GM12878 (cell line): ENCODE measurements at regions not wholly inside any gene's neighbourhood (a gene's known extent, or its start where the extent isn't known, plus 50 kb on each side); places are given as distances from the start of the nearest gene placed in this dataset.

Experiments used
- ATF7 ChIP-seq: fragments of 450-650 bp; IDR thresholded peaks from 2 replicates; pipeline ENCODE4 v1.6.1; 2016; ENCODE audit warnings: low read depth, mild to moderate bottlenecking
- BHLHE40 ChIP-seq, 2 experiments: fragments of 450-650 bp in 1 of 2; IDR thresholded peaks; 2 replicates each; pipeline ENCODE4 v1.6.1; 2011 to 2017; ENCODE audit warnings: low read depth in 2 of 2, borderline replicate concordance in 1 of 2, improper control_type of control experiment in 1 of 2, low read length in 1 of 2, mild to moderate bottlenecking in 1 of 2
- BMI1 ChIP-seq: fragments of 450-650 bp; IDR thresholded peaks from 2 replicates; pipeline ENCODE4 v1.6.1; 2016; ENCODE audit warnings: mild to moderate bottlenecking, moderate library complexity, borderline replicate concordance
- CBX3 ChIP-seq: fragments of 200-600 bp; sonication (generic); IDR thresholded peaks from 2 replicates; pipeline ENCODE4 v1.6.1; 2016; ENCODE audit warnings: low read depth, borderline replicate concordance
- CHD2 ChIP-seq: IDR thresholded peaks from 2 replicates; pipeline ENCODE4 v1.6.1; 2011; ENCODE audit warnings: low read depth, low read length, improper control_type of control experiment, borderline replicate concordance
- EED ChIP-seq: sonication (generic); IDR thresholded peaks from 2 replicates; pipeline ENCODE4 v1.6.1; 2016; ENCODE audit warnings: antibody characterized with exemption, low read depth
- EP300 ChIP-seq, 2 experiments: fragments of 150-350 bp in 1 of 2; IDR thresholded peaks; 2 replicates each; pipeline ENCODE4 v1.6.1; 2011 to 2012; ENCODE audit warnings: low read depth in 2 of 2, low read length in 2 of 2, borderline replicate concordance in 1 of 2, improper control_type of control experiment in 1 of 2, inconsistent platforms in 1 of 2; ENCODE audit not compliant: control insufficient read depth in 1 of 2
- MLLT1 ChIP-seq: fragments of 450-650 bp; IDR thresholded peaks from 2 replicates; pipeline ENCODE4 v1.6.1; 2016; ENCODE audit warnings: mild to moderate bottlenecking
- MXI1 ChIP-seq: fragments of 150-350 bp; IDR thresholded peaks from 2 replicates; pipeline ENCODE4 v1.6.1; 2011; ENCODE audit warnings: low read depth, mild to moderate bottlenecking, inconsistent platforms, low read length, improper control_type of control experiment
- MYB ChIP-seq: fragments of 150-350 bp; IDR thresholded peaks from 2 replicates; pipeline ENCODE4 v1.6.1; 2014; ENCODE audit warnings: mild to moderate bottlenecking, low read depth, low read length, borderline replicate concordance
- NBN ChIP-seq: fragments of 450-650 bp; IDR thresholded peaks from 2 replicates; pipeline ENCODE4 v1.6.1; 2016
- NR2F1 ChIP-seq: fragments of 450-650 bp; conservative IDR thresholded peaks from 2 replicates; pipeline ENCODE4 v1.6.1; 2017; ENCODE audit warnings: mild to moderate bottlenecking
- PAX8 ChIP-seq: fragments of 450-650 bp; IDR thresholded peaks from 2 replicates; pipeline ENCODE4 v1.6.1; 2017; ENCODE audit warnings: mild to moderate bottlenecking, moderate library complexity
- POLR2A ChIP-seq: IDR thresholded peaks from 2 replicates; pipeline ENCODE4 v1.6.1; 2011; ENCODE audit warnings: low read depth, mild to moderate bottlenecking, low read length
- RAD21 ChIP-seq: IDR thresholded peaks from 2 replicates; pipeline ENCODE4 v1.6.1; 2011; ENCODE audit warnings: mild to moderate bottlenecking, low read depth, low read length, moderate library complexity; ENCODE audit not compliant: insufficient read depth
- RELA ChIP-seq: fragments of 450-650 bp; IDR thresholded peaks from 2 replicates; pipeline ENCODE4 v1.8.0; 2014; ENCODE audit warnings: borderline replicate concordance; ENCODE audit not compliant: partially characterized antibody
- RUNX3 ChIP-seq: IDR thresholded peaks from 2 replicates; pipeline ENCODE4 v1.6.1; 2012; ENCODE audit warnings: low read length, inconsistent platforms
- SKIL ChIP-seq: fragments of 450-650 bp; IDR thresholded peaks from 2 replicates; pipeline ENCODE4 v1.6.1; 2017; ENCODE audit warnings: mild to moderate bottlenecking, low read depth, inconsistent platforms; ENCODE audit not compliant: poor library complexity, severe bottlenecking
- SMAD1 ChIP-seq: fragments of 450-650 bp; IDR thresholded peaks from 2 replicates; pipeline ENCODE4 v1.6.1; 2018; ENCODE audit warnings: mild to moderate bottlenecking, low read depth; ENCODE audit not compliant: partially characterized antibody
- STAT3 ChIP-seq: IDR thresholded peaks from 2 replicates; pipeline ENCODE4 v1.6.1; 2011; ENCODE audit warnings: low read depth, low read length, improper control_type of control experiment
- TCF12 ChIP-seq: IDR thresholded peaks from 2 replicates; pipeline ENCODE4 v1.6.1; 2011; ENCODE audit warnings: low read depth, mild to moderate bottlenecking, low read length
- ZNF217 ChIP-seq: fragments of 450-650 bp; IDR thresholded peaks from 2 replicates; pipeline ENCODE4 v1.6.1; 2017; ENCODE audit warnings: antibody characterized with exemption, mild to moderate bottlenecking
- TF ChIP-seq, protein P1 (sequence below): fragments of 150-350 bp; IDR thresholded peaks from 2 replicates; pipeline ENCODE4 v1.6.1; 2016; ENCODE audit warnings: low read depth, low read length
- TF ChIP-seq, protein P2 (sequence below): IDR thresholded peaks from 2 replicates; pipeline ENCODE4 v1.6.1; 2012; ENCODE audit warnings: low read depth, low read length, improper control_type of control experiment

DNA sequence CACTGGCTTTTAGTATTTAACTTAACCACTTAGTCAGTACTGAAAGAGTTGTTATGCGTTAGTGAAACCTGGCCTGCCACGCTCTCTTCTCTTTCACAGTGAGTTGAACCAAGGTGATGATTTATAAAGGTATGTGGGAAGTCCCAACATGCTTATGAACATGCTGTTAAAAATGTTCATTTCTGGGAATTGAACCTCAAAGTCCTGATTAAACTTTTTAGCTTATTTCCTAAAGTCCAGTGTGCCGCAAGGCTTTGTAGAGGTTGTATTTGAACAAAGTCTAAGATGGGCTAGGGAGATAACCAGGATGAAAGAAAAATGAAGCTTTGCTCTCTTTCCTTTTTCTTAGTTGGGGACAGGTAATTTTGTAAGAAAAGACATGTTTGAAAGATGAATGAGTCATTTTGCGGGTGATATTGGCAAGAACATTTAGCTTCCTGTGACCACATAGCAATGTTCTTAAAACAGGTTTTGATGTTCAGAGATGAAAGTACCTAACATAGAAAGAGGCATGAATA, 270.3 kb downstream of the DTHD1 start (continued):
- peak; percentile 17 for TF ChIP-seq SMAD1
- peak; percentile 41; the same call in 1 of the 2 replicates for TF ChIP-seq MLLT1
- peak; percentile 47 for TF ChIP-seq EED
- peak; percentile 94 for TF ChIP-seq RUNX3
- 0 out of 2 replicates have a peak, but pooled peaks have one; percentile 50 for TF ChIP-seq STAT3
- TF ChIP-seq, protein P1, sequence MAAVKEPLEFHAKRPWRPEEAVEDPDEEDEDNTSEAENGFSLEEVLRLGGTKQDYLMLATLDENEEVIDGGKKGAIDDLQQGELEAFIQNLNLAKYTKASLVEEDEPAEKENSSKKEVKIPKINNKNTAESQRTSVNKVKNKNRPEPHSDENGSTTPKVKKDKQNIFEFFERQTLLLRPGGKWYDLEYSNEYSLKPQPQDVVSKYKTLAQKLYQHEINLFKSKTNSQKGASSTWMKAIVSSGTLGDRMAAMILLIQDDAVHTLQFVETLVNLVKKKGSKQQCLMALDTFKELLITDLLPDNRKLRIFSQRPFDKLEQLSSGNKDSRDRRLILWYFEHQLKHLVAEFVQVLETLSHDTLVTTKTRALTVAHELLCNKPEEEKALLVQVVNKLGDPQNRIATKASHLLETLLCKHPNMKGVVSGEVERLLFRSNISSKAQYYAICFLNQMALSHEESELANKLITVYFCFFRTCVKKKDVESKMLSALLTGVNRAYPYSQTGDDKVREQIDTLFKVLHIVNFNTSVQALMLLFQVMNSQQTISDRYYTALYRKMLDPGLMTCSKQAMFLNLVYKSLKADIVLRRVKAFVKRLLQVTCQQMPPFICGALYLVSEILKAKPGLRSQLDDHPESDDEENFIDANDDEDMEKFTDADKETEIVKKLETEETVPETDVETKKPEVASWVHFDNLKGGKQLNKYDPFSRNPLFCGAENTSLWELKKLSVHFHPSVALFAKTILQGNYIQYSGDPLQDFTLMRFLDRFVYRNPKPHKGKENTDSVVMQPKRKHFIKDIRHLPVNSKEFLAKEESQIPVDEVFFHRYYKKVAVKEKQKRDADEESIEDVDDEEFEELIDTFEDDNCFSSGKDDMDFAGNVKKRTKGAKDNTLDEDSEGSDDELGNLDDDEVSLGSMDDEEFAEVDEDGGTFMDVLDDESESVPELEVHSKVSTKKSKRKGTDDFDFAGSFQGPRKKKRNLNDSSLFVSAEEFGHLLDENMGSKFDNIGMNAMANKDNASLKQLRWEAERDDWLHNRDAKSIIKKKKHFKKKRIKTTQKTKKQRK: no peak
- TF ChIP-seq SKIL: peak; percentile 14
- TF ChIP-seq BHLHE40 (IDR thresholded peaks at IDR 0.05; ENCODE audit: borderline replicate concordance in 1 of 2, low read depth in 2 of 2, low read length in 1 of 2): peak in 1 of 2 experiments; percentile 30; a peak in 1 of 4 replicates
- TF ChIP-seq ATF7: peak; percentile 79
- TF ChIP-seq MYB: no peak
- TF ChIP-seq TCF12: no peak
- TF ChIP-seq PAX8: no peak
- TF ChIP-seq, protein P2, sequence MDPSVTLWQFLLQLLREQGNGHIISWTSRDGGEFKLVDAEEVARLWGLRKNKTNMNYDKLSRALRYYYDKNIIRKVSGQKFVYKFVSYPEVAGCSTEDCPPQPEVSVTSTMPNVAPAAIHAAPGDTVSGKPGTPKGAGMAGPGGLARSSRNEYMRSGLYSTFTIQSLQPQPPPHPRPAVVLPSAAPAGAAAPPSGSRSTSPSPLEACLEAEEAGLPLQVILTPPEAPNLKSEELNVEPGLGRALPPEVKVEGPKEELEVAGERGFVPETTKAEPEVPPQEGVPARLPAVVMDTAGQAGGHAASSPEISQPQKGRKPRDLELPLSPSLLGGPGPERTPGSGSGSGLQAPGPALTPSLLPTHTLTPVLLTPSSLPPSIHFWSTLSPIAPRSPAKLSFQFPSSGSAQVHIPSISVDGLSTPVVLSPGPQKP: no peak
- peak; percentile 30; the same call in 1 of the 2 replicates for TF ChIP-seq MXI1
- peak; percentile 45; the same call in 1 of the 2 replicates for TF ChIP-seq NR2F1
- TF ChIP-seq BMI1: peak; percentile 72
- TF ChIP-seq CHD2: 0 out of 2 replicates have a peak, but pooled peaks have one; percentile 40
- TF ChIP-seq ZNF217: peak; percentile 69; the same call in 1 of the 2 replicates
- peak; percentile 63 to 81; a peak in 3 of 4 replicates for TF ChIP-seq EP300 (IDR thresholded peaks at IDR 0.05; ENCODE audit: borderline replicate concordance in 1 of 2, control insufficient read depth in 1 of 2, low read depth in 2 of 2, low read length in 2 of 2)
- TF ChIP-seq POLR2A: no peak
- peak; percentile 78 for TF ChIP-seq RELA
- TF ChIP-seq NBN: 0 out of 2 replicates have a peak, but pooled peaks have one; percentile 28
- TF ChIP-seq RAD21: 0 out of 2 replicates have a peak, but pooled peaks have one; percentile 7
- no peak for TF ChIP-seq CBX3
